Activated T-helper 9 cell treated with anti-CD3 and anti-CD28 coated beads, Interleukin-2, amount 50 U/mL, for 16 hours (primary cell): ENCODE measurements at regions not wholly inside any gene's neighbourhood (a gene's known extent, or its start where the extent isn't known, plus 50 kb on each side); places are given as distances from the start of the nearest gene placed in this dataset.

ENCODE experiments used
- DNase-seq: peaks from one replicate; pipeline ENCODE4 v3.0.0-alpha.2; 2020; ENCODE audit warnings: low read depth

- DNase-seq, result no peak
Observed at GRCh38 chr13:90951663-90952062, 395.8 kb upstream of the MIR17HG start.

GRCh38 chr13:90952326-90952725 is 395.2 kb upstream of the MIR17HG start:
- DNase-seq, result no peak

- DNase-seq, result no peak
Observed at GRCh38 chr13:90954605-90955195, 392.8 kb upstream of the MIR17HG start.

GRCh38 chr13:90956031-90956430 is 391.5 kb upstream of the MIR17HG start:
- no peak for DNase-seq

GRCh38 chr13:90958866-90959265 is 388.6 kb upstream of the MIR17HG start:
- DNase-seq, result no peak

GRCh38 chr13:90968166-90968904 is 379.2 kb upstream of the MIR17HG start:
- DNase-seq, result no peak

- DNase-seq, result no peak
Observed at GRCh38 chr13:90974249-90974975, 373.1 kb upstream of the MIR17HG start.

GRCh38 chr13:90979059-90979458 is 368.4 kb upstream of the MIR17HG start:
- no peak for DNase-seq

GRCh38 chr13:90984756-90985155 is 362.7 kb upstream of the MIR17HG start:
- DNase-seq, result no peak

GRCh38 chr13:90995001-90995400 is 352.5 kb upstream of the MIR17HG start:
- no peak for DNase-seq

GRCh38 chr13:90995614-90996013 is 351.9 kb upstream of the MIR17HG start:
- DNase-seq, result no peak

- DNase-seq, result no peak
Observed at GRCh38 chr13:90997951-90998350, 349.5 kb upstream of the MIR17HG start.

- no peak for DNase-seq
Observed at GRCh38 chr13:90999401-90999800, 348.1 kb upstream of the MIR17HG start.

- DNase-seq, result no peak
Observed at GRCh38 chr13:91001371-91001770, 346.1 kb upstream of the MIR17HG start.

GRCh38 chr13:91014696-91015095 is 332.8 kb upstream of the MIR17HG start:
- DNase-seq, result no peak

GRCh38 chr13:91017031-91017668 is 330.3 kb upstream of the MIR17HG start:
- no peak for DNase-seq

- DNase-seq, result no peak
Observed at GRCh38 chr13:91017669-91018053, 329.8 kb upstream of the MIR17HG start.

GRCh38 chr13:91020461-91021034 is 326.9 kb upstream of the MIR17HG start:
- no peak for DNase-seq

GRCh38 chr13:91024157-91024792 is 323.2 kb upstream of the MIR17HG start:
- DNase-seq, result no peak

- DNase-seq, result no peak
Observed at GRCh38 chr13:91025442-91025841, 322.0 kb upstream of the MIR17HG start.

- DNase-seq, result no peak
Observed at GRCh38 chr13:91031508-91031907, 316.0 kb upstream of the MIR17HG start.

GRCh38 chr13:91032104-91032503 is 315.4 kb upstream of the MIR17HG start:
- no peak for DNase-seq
